Tibial artery (tissue), 4 donors: ENCODE measurements at regions not wholly inside any gene's neighbourhood (a gene's known extent, or its start where the extent isn't known, plus 50 kb on each side); places are given as distances from the start of the nearest gene placed in this dataset.
"Not testable (repeated sequence)": the region's sequence is repeated elsewhere in the genome, so short reads cannot be mapped to it uniquely, and the experiment has no call there.

ENCODE experiments used
- DNase-seq, 2 donors: peaks; one replicate each; pipeline ENCODE4 v3.0.0-alpha.2; 2019
- H3K27ac ChIP-seq, 2 donors: fragments of 200-600 bp; sonication (generic) in 1 of 2; 1 replicate in 1 of 2; 2 replicates in 1 of 2; pipeline ENCODE4 v1.5.1; 2018 to 2019; ENCODE audit warnings: mild to moderate bottlenecking in 1 of 2
- H3K27me3 ChIP-seq, 2 donors: fragments of 200-600 bp; sonication (generic) in 1 of 2; one replicate each; pipeline versions ENCODE4 v1.5.1 to v1.6.0; 2016 to 2019
- H3K36me3 ChIP-seq, 3 donors: fragments of 200-600 bp; sonication (generic) in 2 of 3; one replicate each; pipeline ENCODE4 v1.5.1; 2016 to 2019; ENCODE audit warnings: mild to moderate bottlenecking in 2 of 3
- H3K4me1 ChIP-seq, 4 donors: fragments of 200-600 bp; sonication (generic) in 2 of 4; 1 replicate in 3 of 4; 2 replicates in 1 of 4; pipeline ENCODE4 v1.5.1; 2016 to 2019
- H3K4me3 ChIP-seq, 2 donors: fragments of 200-600 bp; sonication (generic) in 1 of 2; 1 replicate in 1 of 2; 2 replicates in 1 of 2; pipeline ENCODE4 v1.5.1; 2018 to 2019; ENCODE audit warnings: mild to moderate bottlenecking in 2 of 2
- H3K9me3 ChIP-seq, 3 donors: fragments of 200-600 bp; sonication (generic) in 1 of 3; one replicate each; pipeline ENCODE4 v1.5.1; 2016 to 2019
- CTCF ChIP-seq, 2 experiments: fragments of 200-600 bp in 1 of 2; fragments of 450-650 bp in 1 of 2; IDR thresholded peaks; one replicate each; pipeline ENCODE4 v1.5.1; 2017 to 2019; ENCODE audit warnings: antibody characterized with exemption in 2 of 2, mild to moderate bottlenecking in 1 of 2, moderate library complexity in 1 of 2
- intact Hi-C: fragments of 100-400 bp; cut with DNase I; formaldehyde crosslinking; loops from one replicate; pipeline ENCODE4 v1.15.0; 2023; ENCODE audit warnings: low total_unique reads

- no peaks in the 10 kb centered on the region for H3K4me1 ChIP-seq
- H3K9me3 ChIP-seq = no peaks in the 10 kb centered on the region
- intact Hi-C loops = no loop called here
- no peak overlapping the region for H3K4me3 ChIP-seq
- no peaks in the 10 kb centered on the region for H3K27me3 ChIP-seq
- no peak for TF ChIP-seq CTCF (IDR thresholded peaks at IDR 0.05)
- no peaks in the 10 kb centered on the region for H3K36me3 ChIP-seq
- H3K27ac ChIP-seq = no peak overlapping the region
- DNase-seq = no peak
These were observed 398.2 kb upstream of the FRG2C start for GRCh38 chr3:75265897-75266296.

- not testable (repeated sequence) for H3K4me3 ChIP-seq, H3K27ac ChIP-seq
These were observed 395.6 kb upstream of the FRG2C start for GRCh38 chr3:75268576-75268975.

GRCh38 chr3:75272237-75272636 lies 391.9 kb upstream of the FRG2C start:
- intact Hi-C loops, DNase-seq, H3K4me1 ChIP-seq, H3K27me3 ChIP-seq, H3K36me3 ChIP-seq, H3K27ac ChIP-seq, H3K4me3 ChIP-seq, H3K9me3 ChIP-seq: not testable (repeated sequence)

More at GRCh38 chr3:75268576-75268975, 395.6 kb upstream of the FRG2C start:
- H3K9me3 ChIP-seq, H3K27me3 ChIP-seq, H3K4me1 ChIP-seq, H3K36me3 ChIP-seq, intact Hi-C loops, DNase-seq: not testable (repeated sequence)

GRCh38 chr3:75272691-75273090 lies 391.4 kb upstream of the FRG2C start:
- Histone ChIP-seq H3K9me3 (no peaks in the 10 kb centered on the region), H3K36me3 (no peaks in the 10 kb centered on the region), H3K27me3 (no peaks in the 10 kb centered on the region), H3K4me3 (no peak overlapping the region), H3K27ac (no peak overlapping the region), H3K4me1 (no peaks in the 10 kb centered on the region)
- intact Hi-C loops = no loop called here
- no peak for TF ChIP-seq CTCF (IDR thresholded peaks at IDR 0.05)
- DNase-seq = no peak

- H3K9me3 ChIP-seq, H3K27ac ChIP-seq, H3K4me1 ChIP-seq, H3K27me3 ChIP-seq, intact Hi-C loops, H3K36me3 ChIP-seq, DNase-seq, H3K4me3 ChIP-seq: not testable (repeated sequence)
These were observed 378.5 kb upstream of the FRG2C start for GRCh38 chr3:75285531-75286148.

GRCh38 chr3:75288972-75289574 lies 375.1 kb upstream of the FRG2C start:
- H3K4me3 ChIP-seq, intact Hi-C loops, DNase-seq, H3K27ac ChIP-seq, H3K36me3 ChIP-seq, H3K9me3 ChIP-seq, H3K27me3 ChIP-seq, H3K4me1 ChIP-seq: not testable (repeated sequence)

GRCh38 chr3:75294124-75294523 lies 370.0 kb upstream of the FRG2C start:
- intact Hi-C loops = loop anchor here (10.0 kb wide), 1 partner anchor 281 kb away; no protein-coding TSS in a partner anchor
- Histone ChIP-seq H3K4me3 (no peak overlapping the region), H3K36me3 (no peaks in the 10 kb centered on the region), H3K9me3 (no peaks in the 10 kb centered on the region), H3K27ac (no peak overlapping the region), H3K4me1 (no peaks in the 10 kb centered on the region), H3K27me3 (no peaks in the 10 kb centered on the region)
- DNase-seq = peak; percentile 30 to 65
- TF ChIP-seq CTCF (IDR thresholded peaks at IDR 0.05) = peak; percentile 64 to 71
